ENCODE measurements at regions not wholly inside any gene's neighbourhood (a gene's known extent, or its start where the extent isn't known, plus 50 kb on each side); places are given as distances from the start of the nearest gene placed in this dataset.

DNA sequence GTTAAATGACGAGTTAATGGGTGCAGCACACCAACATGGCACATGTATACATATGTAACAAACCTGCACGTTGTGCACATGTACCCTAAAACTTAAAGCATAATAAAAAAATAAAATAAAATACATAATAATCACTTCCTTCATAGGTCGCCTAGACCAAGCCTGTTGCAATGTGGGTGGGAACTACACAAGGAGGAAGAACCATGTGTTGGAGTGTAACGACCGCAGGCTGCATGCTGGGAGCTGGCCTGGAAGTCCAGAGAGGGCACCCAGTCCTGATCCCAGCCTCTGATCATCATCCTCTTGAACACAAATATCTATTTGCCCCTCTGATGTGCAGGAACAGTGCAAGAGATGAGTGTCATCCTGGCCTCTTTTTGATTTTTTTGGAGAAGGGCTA lies 224.7 kb upstream of the ASIC2 start:
- Mint-ChIP-seq H3K27me3 (ENCODE audit: unreplicated experiment) (peaks cover 3% of the 10 kb centered on the region), H3K4me3 (ENCODE audit: unreplicated experiment) (no peak overlapping the region), H3K27ac (ENCODE audit: unreplicated experiment) (no peak overlapping the region), H3K9me3 (ENCODE audit: unreplicated experiment) (peaks cover 3% of the 10 kb centered on the region), H3K4me1 (ENCODE audit: low read depth, unreplicated experiment) (peaks cover 2% of the 10 kb centered on the region), H3K36me3 (ENCODE audit: unreplicated experiment) (peaks cover 11% of the 10 kb centered on the region)
- TF ChIP-seq, protein P1, sequence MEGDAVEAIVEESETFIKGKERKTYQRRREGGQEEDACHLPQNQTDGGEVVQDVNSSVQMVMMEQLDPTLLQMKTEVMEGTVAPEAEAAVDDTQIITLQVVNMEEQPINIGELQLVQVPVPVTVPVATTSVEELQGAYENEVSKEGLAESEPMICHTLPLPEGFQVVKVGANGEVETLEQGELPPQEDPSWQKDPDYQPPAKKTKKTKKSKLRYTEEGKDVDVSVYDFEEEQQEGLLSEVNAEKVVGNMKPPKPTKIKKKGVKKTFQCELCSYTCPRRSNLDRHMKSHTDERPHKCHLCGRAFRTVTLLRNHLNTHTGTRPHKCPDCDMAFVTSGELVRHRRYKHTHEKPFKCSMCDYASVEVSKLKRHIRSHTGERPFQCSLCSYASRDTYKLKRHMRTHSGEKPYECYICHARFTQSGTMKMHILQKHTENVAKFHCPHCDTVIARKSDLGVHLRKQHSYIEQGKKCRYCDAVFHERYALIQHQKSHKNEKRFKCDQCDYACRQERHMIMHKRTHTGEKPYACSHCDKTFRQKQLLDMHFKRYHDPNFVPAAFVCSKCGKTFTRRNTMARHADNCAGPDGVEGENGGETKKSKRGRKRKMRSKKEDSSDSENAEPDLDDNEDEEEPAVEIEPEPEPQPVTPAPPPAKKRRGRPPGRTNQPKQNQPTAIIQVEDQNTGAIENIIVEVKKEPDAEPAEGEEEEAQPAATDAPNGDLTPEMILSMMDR (IDR thresholded peaks at IDR 0.05; ENCODE audit: partially characterized antibody, unreplicated experiment): no peak
- DNase-seq: no peak

- TF ChIP-seq, protein P1 (IDR thresholded peaks at IDR 0.05; ENCODE audit: partially characterized antibody, unreplicated experiment): no peak
- Mint-ChIP-seq H3K4me1 (ENCODE audit: low read depth, unreplicated experiment) (no peaks in the 10 kb centered on the region), H3K36me3 (ENCODE audit: unreplicated experiment) (no peaks in the 10 kb centered on the region), H3K27me3 (ENCODE audit: unreplicated experiment) (peaks cover 2% of the 10 kb centered on the region), H3K9me3 (ENCODE audit: unreplicated experiment) (no peaks in the 10 kb centered on the region), H3K27ac (ENCODE audit: unreplicated experiment) (no peak overlapping the region), H3K4me3 (ENCODE audit: unreplicated experiment) (no peak overlapping the region)
- no peak for DNase-seq
Measured at GRCh38 chr17:33519692-33520091, 226.6 kb upstream of the ASIC2 start.

GRCh38 chr17:33520426-33521330 lies 227.6 kb upstream of the ASIC2 start:
- no peak overlapping the region for H3K4me3 Mint-ChIP-seq (ENCODE audit: unreplicated experiment)
- H3K9me3 Mint-ChIP-seq (ENCODE audit: unreplicated experiment): no peaks in the 10 kb centered on the region
- H3K4me1 Mint-ChIP-seq (ENCODE audit: low read depth, unreplicated experiment): no peaks in the 10 kb centered on the region
- DNase-seq: peak; percentile 88
- TF ChIP-seq, protein P1 (IDR thresholded peaks at IDR 0.05; ENCODE audit: partially characterized antibody, unreplicated experiment): peak; percentile 84
- H3K27ac Mint-ChIP-seq (ENCODE audit: unreplicated experiment): no peak overlapping the region
- no peaks in the 10 kb centered on the region for H3K27me3 Mint-ChIP-seq (ENCODE audit: unreplicated experiment)
- no peaks in the 10 kb centered on the region for H3K36me3 Mint-ChIP-seq (ENCODE audit: unreplicated experiment)

- H3K9me3 Mint-ChIP-seq (ENCODE audit: unreplicated experiment): no peaks in the 10 kb centered on the region
- no peaks in the 10 kb centered on the region for H3K4me1 Mint-ChIP-seq (ENCODE audit: low read depth, unreplicated experiment)
- no peaks in the 10 kb centered on the region for H3K36me3 Mint-ChIP-seq (ENCODE audit: unreplicated experiment)
- H3K27me3 Mint-ChIP-seq (ENCODE audit: unreplicated experiment): no peaks in the 10 kb centered on the region
- H3K4me3 Mint-ChIP-seq (ENCODE audit: unreplicated experiment): no peak overlapping the region
- no peak overlapping the region for H3K27ac Mint-ChIP-seq (ENCODE audit: unreplicated experiment)
- TF ChIP-seq, protein P1 (IDR thresholded peaks at IDR 0.05; ENCODE audit: partially characterized antibody, unreplicated experiment): no peak
- DNase-seq: peak; percentile 38
Measured at GRCh38 chr17:33521784-33522183, 228.7 kb upstream of the ASIC2 start.

GRCh38 chr17:33522623-33523022 lies 229.5 kb upstream of the ASIC2 start:
- DNase-seq: peak; percentile 29
- Mint-ChIP-seq H3K27me3 (ENCODE audit: unreplicated experiment) (no peaks in the 10 kb centered on the region), H3K4me1 (ENCODE audit: low read depth, unreplicated experiment) (no peaks in the 10 kb centered on the region), H3K4me3 (ENCODE audit: unreplicated experiment) (no peak overlapping the region), H3K36me3 (ENCODE audit: unreplicated experiment) (peaks cover 3% of the 10 kb centered on the region), H3K9me3 (ENCODE audit: unreplicated experiment) (peaks cover 1% of the 10 kb centered on the region), H3K27ac (ENCODE audit: unreplicated experiment) (no peak overlapping the region)
- TF ChIP-seq, protein P1 (IDR thresholded peaks at IDR 0.05; ENCODE audit: partially characterized antibody, unreplicated experiment): no peak

Data from glutamatergic neuron (in vitro differentiated cells).